ENCODE measurements at regions not wholly inside any gene's neighbourhood (a gene's known extent, or its start where the extent isn't known, plus 50 kb on each side); places are given as distances from the start of the nearest gene placed in this dataset.

DNA sequence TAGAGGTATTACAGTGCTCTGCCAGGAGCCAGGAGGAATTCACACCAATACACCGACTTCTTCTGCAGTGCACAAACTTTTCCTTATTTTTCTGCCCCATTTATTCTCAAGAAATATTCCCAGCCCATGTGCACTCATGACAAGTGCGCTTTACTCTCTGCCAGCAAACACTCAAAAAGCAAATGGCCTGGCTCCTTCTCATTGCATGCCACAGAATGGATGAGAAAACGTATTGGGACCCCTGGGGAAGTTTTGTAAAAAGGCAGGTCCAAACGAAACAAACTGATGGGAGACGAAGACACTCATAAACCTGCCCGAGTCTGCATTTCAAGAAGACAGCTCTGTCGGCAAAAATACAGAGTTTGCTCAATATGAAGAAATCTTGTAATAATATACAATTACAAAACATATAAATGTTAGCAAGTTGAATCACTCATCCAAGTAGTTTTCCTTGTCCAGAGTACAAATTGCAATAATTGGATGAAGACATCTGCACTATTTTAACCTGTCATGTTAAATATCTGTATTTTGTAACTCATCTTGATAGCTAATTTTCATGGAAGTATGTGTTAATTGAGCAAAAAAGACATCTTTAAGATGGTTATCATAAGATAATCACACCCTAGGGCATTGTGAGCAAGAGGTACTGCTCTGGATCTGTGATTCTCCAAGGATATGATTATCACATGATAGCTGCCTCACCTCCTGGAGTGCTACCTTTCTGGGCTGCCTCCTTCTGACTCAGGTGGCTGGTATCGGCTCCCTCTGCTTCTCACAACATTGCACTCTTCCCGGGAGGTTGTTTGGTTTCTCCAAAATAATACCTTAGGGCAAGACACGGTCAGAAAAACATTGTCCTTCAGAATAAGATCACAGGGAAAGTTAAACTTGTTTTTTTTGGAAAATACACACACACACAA lies 260.8 kb upstream of the G2E3 start:
- TF ChIP-seq MAFK (IDR thresholded peaks at IDR 0.05; ENCODE audit: partially characterized antibody): no peak
- TF ChIP-seq ZSCAN20 (CRISPR knock-in tag; IDR thresholded peaks at IDR 0.05): no peak
- TF ChIP-seq, protein P1, sequence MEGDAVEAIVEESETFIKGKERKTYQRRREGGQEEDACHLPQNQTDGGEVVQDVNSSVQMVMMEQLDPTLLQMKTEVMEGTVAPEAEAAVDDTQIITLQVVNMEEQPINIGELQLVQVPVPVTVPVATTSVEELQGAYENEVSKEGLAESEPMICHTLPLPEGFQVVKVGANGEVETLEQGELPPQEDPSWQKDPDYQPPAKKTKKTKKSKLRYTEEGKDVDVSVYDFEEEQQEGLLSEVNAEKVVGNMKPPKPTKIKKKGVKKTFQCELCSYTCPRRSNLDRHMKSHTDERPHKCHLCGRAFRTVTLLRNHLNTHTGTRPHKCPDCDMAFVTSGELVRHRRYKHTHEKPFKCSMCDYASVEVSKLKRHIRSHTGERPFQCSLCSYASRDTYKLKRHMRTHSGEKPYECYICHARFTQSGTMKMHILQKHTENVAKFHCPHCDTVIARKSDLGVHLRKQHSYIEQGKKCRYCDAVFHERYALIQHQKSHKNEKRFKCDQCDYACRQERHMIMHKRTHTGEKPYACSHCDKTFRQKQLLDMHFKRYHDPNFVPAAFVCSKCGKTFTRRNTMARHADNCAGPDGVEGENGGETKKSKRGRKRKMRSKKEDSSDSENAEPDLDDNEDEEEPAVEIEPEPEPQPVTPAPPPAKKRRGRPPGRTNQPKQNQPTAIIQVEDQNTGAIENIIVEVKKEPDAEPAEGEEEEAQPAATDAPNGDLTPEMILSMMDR (IDR thresholded peaks at IDR 0.05): no peak
- TF ChIP-seq NR3C1 (IDR thresholded peaks at IDR 0.05): no peak
